Skeletal muscle cell (primary cell): ENCODE measurements at regions not wholly inside any gene's neighbourhood (a gene's known extent, or its start where the extent isn't known, plus 50 kb on each side); places are given as distances from the start of the nearest gene placed in this dataset.
"Not testable (repeated sequence)": the region's sequence is repeated elsewhere in the genome, so short reads cannot be mapped to it uniquely, and the experiment has no call there.

ENCODE experiments used
- DNase-seq: peaks from one replicate; pipeline ENCODE4 v3.0.0-alpha.2; 2010; ENCODE audit warnings: low read depth
- H3K4me3 ChIP-seq: 2 replicates; pipeline ENCODE4 v1.5.1; 2011; ENCODE audit warnings: low read depth, mild to moderate bottlenecking, control low read depth, low read length, moderate library complexity

DNA sequence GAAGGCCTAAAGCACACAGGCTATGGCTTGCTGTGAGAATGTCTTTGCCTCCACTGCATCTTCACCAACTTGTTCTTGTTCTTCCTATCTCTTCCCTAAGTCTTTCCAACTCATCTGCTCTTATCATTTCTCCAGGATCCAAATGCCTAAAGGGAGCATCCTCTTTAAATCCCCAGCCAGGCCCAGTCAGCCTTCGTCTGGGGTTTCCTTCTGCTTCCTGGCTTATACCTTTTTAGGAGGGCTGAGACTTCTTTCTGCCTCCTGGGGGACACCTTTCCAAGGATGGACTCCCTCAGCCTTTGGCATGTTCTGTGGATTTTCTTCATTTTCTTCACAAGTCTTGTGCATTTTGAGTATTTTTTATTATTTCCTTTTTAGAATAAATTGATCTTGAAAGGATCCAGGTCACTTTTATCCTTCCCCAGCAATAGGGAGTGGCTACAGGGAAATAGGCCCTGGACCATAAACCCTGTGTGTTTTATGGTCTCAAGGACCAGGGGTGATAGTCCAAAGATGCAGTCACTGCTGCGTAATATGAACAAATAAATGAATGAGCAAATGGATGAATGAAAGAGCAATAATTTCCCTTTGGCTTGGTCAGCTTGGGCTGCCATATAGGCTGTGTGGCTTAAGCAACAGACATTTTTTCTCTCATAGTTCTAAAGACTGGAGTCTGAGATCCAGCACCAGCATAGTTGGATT lies 122.1 kb upstream of the LRIG1 start:
- H3K4me3 ChIP-seq, result no peak overlapping the region
- no peak for DNase-seq

DNA sequence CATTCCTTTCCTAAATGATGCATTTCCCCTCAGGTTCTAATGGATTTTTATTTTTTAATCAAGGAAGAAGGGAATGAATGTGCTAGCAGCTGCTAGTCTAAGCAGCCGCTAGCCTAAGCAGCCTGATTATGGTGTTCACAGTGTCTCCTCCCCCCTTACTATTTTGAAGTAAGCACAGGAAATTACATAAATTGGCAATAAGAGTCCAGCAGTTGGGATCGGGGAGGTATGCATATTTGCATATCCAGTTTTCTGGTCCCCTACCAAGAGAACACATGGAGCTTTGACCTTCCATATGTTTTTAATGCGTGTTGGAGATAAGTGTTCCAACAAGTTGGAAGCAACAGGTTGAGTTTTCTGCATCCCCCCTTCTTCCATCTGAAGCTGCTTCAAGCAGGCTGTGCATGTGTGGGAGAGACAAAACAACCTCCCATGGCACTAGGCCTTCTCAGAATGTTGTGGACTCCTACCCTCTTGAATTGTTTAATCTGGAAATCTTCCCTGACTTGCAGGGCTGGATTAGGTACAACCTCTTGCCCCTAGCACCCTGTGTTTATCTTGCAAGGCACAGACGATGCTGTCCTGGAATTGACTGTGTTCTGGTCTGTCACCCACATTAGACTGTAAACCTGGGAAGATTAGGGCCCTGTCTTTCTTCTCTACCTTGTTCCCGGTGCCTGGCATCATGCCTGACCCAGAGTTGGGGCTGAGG lies 124.8 kb upstream of the LRIG1 start:
- no peak overlapping the region for H3K4me3 ChIP-seq
- DNase-seq, result no peak

- no peak for DNase-seq
- H3K4me3 ChIP-seq, result no peak overlapping the region
These were observed 128.5 kb upstream of the LRIG1 start for GRCh38 chr3:66629150-66629981.

GRCh38 chr3:66629982-66630368 lies 129.2 kb upstream of the LRIG1 start:
- no peak for DNase-seq
- no peak overlapping the region for H3K4me3 ChIP-seq

- no peak for DNase-seq
These were observed 132.9 kb upstream of the LRIG1 start for GRCh38 chr3:66633402-66634381.

DNA sequence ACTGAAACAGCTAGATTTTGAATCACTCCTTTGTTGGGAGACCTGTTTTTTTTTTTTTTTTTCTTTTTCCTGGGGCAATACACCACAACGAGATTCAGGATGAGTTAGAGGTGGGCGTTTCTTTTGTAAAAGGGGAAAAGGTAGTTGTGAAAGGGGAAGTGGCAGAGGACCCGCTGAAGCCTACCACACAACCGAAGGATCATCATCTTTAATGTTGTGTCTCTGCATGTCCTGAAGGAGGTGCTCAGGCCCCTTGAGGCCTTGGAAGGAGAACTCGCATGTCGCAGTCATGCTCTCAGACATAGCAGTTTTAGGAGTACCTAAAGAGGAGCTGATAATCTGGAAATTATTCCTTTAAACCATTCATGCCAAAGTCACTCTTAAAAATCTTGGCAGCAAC lies 137.9 kb upstream of the LRIG1 start:
- no peak overlapping the region for H3K4me3 ChIP-seq
- no peak for DNase-seq

More at GRCh38 chr3:66633402-66634381, 132.9 kb upstream of the LRIG1 start:
- H3K4me3 ChIP-seq, result no peak overlapping the region

GRCh38 chr3:66639809-66640356 lies 139.1 kb upstream of the LRIG1 start:
- no peak for DNase-seq
- no peak overlapping the region for H3K4me3 ChIP-seq

DNA sequence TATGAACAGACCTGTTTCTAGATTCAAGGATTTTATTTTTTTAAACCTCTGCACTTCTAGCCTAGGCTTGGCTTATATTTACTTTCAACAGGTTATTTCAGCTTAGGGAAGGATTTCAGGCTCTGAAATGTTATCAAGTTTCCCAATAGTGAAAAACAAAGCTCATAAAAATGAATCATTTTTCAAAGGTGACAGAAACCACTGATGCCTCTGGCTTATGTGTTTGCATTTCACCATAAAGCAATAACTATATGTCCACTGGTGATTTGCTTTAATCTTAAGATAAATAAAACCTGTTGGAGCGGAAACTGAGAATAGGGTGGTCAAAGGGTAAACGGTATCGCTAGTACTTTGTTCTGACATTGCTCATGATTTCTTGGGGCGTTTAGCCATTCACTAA lies 141.2 kb upstream of the LRIG1 start:
- H3K4me3 ChIP-seq, result no peak overlapping the region
- DNase-seq, result no peak

- no peak overlapping the region for H3K4me3 ChIP-seq
- DNase-seq, result no peak
These were observed 141.7 kb upstream of the LRIG1 start for GRCh38 chr3:66642484-66642883.

GRCh38 chr3:66644549-66644948 lies 143.7 kb upstream of the LRIG1 start:
- H3K4me3 ChIP-seq, result no peak overlapping the region
- DNase-seq, result no peak

DNA sequence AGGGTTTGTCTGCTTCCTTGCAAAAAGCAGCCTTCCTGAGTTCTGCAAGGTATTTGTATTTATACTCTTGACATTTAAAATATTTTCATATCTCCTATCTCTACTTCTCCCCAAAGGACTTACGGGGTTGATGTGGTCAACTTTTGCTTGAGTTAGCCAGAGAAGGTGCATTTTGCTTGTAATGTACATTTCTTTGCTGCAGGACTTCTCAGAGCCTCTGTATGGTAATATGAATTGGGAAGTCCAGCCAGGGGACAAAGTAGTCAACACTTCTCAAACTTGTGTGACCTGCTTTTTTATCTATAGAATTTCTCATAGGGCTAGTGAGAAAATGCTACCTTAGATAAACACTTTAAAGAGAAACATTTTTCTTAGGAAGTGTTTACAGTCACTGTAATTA lies 148.2 kb upstream of the LRIG1 start:
- no peak overlapping the region for H3K4me3 ChIP-seq
- DNase-seq, result no peak

GRCh38 chr3:66651520-66651919 lies 150.7 kb upstream of the LRIG1 start:
- DNase-seq, H3K4me3 ChIP-seq: not testable (repeated sequence)

DNA sequence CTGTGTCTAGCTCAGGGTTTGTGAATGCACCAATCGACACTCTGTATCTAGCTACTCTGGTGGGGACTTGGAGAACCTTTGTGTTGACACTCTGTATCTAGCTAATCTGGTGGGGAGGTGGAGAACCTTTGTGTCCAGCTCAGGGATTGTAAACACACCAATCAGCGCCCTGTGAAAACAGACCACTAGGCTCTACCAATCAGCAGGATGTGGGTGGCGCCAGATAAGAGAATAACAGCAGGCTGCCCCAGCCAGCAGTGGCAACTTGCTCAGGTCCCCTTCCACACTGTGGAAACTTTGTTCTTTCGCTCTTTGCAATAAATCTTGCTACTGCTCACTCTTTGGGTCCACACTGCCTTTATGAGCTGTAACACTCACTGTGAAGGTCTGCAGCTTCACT lies 151.3 kb upstream of the LRIG1 start:
- H3K4me3 ChIP-seq, DNase-seq: not testable (repeated sequence)

DNA sequence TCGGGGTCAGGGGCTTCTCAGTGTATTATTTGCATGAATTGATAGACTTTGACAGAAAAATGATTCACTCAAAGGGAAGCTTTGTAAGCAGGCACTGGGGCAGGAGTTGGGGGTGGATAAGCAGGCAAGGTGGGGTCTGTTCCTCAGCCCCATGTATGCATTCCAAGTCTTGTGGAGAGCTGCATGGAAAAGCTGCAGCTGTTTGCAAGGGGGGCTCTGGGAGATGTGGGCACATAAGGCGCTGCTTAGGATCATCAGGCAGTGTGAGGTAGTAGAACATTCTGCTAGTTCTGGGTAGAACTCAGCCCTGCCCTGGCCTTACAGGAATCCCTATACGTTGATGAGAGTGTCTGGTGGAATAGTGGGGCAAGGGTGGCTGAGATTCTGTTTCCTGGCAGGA lies 154.2 kb upstream of the LRIG1 start:
- no peak for DNase-seq
- H3K4me3 ChIP-seq, result no peak overlapping the region

DNA sequence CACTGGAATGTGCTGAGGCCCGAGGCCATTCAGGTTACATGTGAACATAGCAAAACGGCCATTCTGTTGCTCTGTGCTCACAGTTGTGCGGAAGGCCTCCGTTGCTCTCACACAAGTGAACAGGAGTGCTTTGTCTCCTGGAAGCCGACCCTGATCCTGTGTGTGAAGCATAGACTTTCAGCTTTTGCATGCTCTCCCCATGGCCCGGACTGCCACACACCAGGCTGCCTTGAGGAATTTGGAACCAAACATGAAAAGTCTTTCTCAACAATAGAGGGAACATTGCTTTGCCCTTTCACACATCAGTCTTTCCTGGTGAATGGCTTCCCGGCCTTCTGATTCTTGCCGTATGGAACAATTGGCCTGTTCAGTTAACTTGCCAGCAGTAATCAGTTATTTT lies 154.8 kb upstream of the LRIG1 start:
- no peak for DNase-seq
- no peak overlapping the region for H3K4me3 ChIP-seq

DNA sequence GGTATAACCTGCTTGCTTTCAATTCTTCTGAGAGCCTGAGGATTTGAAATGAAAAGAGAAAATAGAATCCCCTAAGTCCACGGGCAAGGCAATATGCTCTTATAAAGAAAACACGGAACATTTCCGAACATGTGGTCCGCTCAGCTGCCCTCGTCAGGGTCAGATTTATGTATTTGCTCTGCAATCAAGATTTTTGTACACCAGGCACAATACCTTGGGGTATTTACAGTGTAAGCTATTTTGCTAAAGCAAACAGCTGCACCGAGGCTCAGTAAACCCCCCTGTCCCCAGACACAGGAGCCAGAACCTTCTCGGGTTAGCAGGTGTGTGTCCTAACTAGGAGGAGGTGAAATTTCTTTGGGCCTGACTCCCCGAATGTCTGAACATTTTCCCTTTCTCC lies 155.8 kb upstream of the LRIG1 start:
- H3K4me3 ChIP-seq, result no peak overlapping the region
- no peak for DNase-seq

DNA sequence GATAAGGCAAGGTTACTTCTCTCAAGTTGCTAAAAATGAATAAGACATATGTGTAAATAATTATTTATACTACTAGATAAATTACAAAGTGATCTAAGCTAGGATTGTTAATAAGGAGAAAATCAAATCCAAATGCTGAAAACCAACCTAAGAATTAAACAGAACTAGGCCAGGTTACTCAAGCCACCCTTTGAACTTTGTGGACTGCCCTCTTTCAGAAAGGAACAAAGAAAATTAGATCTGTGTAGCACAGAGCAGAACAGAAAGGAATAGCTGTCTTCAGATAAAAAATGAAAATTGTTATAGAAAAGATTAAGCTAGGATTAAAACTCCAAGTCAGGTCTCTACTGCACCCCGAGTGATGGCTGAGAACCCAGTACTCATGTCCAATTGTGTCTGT lies 158.2 kb upstream of the LRIG1 start:
- no peak for DNase-seq
- H3K4me3 ChIP-seq, result no peak overlapping the region

DNA sequence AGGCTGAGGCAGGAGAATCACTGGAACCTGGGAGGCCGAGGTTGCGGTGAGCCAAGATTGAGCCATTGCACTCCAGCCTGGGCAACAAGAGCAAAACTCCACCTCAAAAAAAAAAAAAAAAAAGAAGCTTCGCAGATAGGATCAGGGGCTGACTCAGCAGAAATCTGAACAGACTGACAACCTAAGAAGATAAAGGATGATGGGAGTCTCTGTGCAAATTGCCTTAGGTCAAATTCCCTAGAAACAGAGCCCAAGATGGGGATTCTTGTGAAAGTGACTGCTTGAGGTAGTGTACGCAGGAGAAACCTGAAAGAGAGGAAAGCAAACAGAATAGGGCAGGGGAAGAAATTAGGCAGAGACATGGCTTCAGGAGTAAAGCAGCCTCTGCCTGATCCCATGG lies 160.8 kb upstream of the LRIG1 start:
- DNase-seq, result no peak
- H3K4me3 ChIP-seq, result no peak overlapping the region

GRCh38 chr3:66662894-66663293 lies 162.1 kb upstream of the LRIG1 start:
- no peak for DNase-seq
- no peak overlapping the region for H3K4me3 ChIP-seq
